ENCODE measurements at regions not wholly inside any gene's neighbourhood (a gene's known extent, or its start where the extent isn't known, plus 50 kb on each side); places are given as distances from the start of the nearest gene placed in this dataset.

DNA sequence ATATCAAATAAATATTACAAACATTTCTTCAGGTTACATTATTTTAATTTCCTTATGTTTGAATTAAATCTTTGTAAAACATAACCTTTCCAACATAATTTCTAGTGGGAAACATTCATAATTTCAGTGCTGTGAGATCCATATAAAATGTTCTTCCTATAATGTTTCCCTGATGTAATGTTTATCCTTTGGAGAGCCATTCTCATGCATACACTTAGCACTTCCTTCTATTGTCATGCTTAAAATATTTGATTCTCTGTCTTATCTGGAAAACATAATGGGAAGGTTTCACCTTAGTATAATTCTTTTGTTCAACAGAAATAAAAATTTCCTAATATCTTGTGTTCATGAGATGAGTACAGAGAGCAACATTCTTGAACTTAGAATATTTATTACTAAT is 472.5 kb downstream of the ADAMTS20 start:
- TF ChIP-seq, protein P1, sequence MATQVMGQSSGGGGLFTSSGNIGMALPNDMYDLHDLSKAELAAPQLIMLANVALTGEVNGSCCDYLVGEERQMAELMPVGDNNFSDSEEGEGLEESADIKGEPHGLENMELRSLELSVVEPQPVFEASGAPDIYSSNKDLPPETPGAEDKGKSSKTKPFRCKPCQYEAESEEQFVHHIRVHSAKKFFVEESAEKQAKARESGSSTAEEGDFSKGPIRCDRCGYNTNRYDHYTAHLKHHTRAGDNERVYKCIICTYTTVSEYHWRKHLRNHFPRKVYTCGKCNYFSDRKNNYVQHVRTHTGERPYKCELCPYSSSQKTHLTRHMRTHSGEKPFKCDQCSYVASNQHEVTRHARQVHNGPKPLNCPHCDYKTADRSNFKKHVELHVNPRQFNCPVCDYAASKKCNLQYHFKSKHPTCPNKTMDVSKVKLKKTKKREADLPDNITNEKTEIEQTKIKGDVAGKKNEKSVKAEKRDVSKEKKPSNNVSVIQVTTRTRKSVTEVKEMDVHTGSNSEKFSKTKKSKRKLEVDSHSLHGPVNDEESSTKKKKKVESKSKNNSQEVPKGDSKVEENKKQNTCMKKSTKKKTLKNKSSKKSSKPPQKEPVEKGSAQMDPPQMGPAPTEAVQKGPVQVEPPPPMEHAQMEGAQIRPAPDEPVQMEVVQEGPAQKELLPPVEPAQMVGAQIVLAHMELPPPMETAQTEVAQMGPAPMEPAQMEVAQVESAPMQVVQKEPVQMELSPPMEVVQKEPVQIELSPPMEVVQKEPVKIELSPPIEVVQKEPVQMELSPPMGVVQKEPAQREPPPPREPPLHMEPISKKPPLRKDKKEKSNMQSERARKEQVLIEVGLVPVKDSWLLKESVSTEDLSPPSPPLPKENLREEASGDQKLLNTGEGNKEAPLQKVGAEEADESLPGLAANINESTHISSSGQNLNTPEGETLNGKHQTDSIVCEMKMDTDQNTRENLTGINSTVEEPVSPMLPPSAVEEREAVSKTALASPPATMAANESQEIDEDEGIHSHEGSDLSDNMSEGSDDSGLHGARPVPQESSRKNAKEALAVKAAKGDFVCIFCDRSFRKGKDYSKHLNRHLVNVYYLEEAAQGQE (IDR thresholded peaks at IDR 0.05; ENCODE audit: borderline replicate concordance): no peak
- TF ChIP-seq, protein P2, sequence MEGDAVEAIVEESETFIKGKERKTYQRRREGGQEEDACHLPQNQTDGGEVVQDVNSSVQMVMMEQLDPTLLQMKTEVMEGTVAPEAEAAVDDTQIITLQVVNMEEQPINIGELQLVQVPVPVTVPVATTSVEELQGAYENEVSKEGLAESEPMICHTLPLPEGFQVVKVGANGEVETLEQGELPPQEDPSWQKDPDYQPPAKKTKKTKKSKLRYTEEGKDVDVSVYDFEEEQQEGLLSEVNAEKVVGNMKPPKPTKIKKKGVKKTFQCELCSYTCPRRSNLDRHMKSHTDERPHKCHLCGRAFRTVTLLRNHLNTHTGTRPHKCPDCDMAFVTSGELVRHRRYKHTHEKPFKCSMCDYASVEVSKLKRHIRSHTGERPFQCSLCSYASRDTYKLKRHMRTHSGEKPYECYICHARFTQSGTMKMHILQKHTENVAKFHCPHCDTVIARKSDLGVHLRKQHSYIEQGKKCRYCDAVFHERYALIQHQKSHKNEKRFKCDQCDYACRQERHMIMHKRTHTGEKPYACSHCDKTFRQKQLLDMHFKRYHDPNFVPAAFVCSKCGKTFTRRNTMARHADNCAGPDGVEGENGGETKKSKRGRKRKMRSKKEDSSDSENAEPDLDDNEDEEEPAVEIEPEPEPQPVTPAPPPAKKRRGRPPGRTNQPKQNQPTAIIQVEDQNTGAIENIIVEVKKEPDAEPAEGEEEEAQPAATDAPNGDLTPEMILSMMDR (IDR thresholded peaks at IDR 0.05; ENCODE audit: poor library complexity, severe bottlenecking): no peak
- TF ChIP-seq EP300 (conservative IDR thresholded peaks at IDR 0.05; ENCODE audit: poor library complexity, severe bottlenecking): no peak
- no peak for TF ChIP-seq EZH2 (IDR thresholded peaks at IDR 0.05; ENCODE audit: borderline replicate concordance, insufficient read depth, low read length, poor library complexity, severe bottlenecking)
- no peak for TF ChIP-seq SMC3 (conservative IDR thresholded peaks at IDR 0.05; ENCODE audit: poor library complexity)
- no peak for TF ChIP-seq TAF1 (IDR thresholded peaks at IDR 0.05; ENCODE audit: low read depth)
- no peak for TF ChIP-seq POLR2AphosphoS5 (IDR thresholded peaks at IDR 0.05)
